ENCODE measurements at regions not wholly inside any gene's neighbourhood (a gene's known extent, or its start where the extent isn't known, plus 50 kb on each side); places are given as distances from the start of the nearest gene placed in this dataset.

DNA sequence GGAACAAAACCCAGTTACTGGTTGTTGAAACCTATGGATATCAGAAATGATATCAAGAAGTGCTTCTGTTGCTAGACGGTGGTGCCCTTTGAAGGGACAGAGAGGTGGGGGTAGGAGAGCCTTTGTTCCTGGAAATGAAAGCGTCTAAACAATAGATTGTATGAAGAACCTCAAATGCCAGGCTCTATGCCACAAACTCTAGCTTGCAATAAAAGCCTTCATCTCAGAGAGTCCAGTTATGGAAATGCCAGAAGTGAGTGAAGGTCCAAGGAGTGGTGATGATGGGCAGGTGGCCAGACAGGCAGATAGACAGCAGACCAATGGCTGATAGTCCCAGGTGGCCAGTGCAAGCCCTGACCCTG, 414.1 kb upstream of the PROX1 start:
- intact Hi-C loops (cut with micrococcal nuclease) = no loop called here
- H3K79me2 ChIP-seq (ENCODE audit: insufficient read depth, low read length) = no peaks in the 10 kb centered on the region
- no peak overlapping the region for H3K4me3 ChIP-seq (replicated peaks in 1 of 3; ENCODE audit: low read depth in 2 of 3, low read length in 3 of 3)
- Mint-ChIP-seq H3K4me1 (no peaks in the 10 kb centered on the region), H3K9me3 (peaks cover 0 to 8% (median 2%) of the 10 kb centered on the region in 7 donors), H3K27me3 (ENCODE audit: low read depth in 3 of 3) (peaks cover 0 to 3% (median 1%) of the 10 kb centered on the region in 3 donors), H3K27ac (no peak overlapping the region), H3K36me3 (no peaks in the 10 kb centered on the region), H3K4me3 (no peak overlapping the region)
- DNase-seq = no peak
- no peaks in the 10 kb centered on the region for H3K4me1 ChIP-seq (ENCODE audit: control insufficient read depth in 1 of 2, insufficient read depth in 2 of 2, low read length in 2 of 2)
- peaks cover 0 to 8% of the 10 kb centered on the region in 2 donors for H3K9me3 ChIP-seq (replicated peaks in 1 of 2; ENCODE audit: control insufficient read depth in 1 of 2, insufficient read depth in 1 of 2, low read length in 2 of 2)
- no peak for TF ChIP-seq CTCF (IDR thresholded peaks at IDR 0.05)
- H3K4me2 ChIP-seq (replicated peaks; ENCODE audit: extremely low read depth, low read length, poor library complexity, severe bottlenecking) = no peak overlapping the region
- no peaks in the 10 kb centered on the region for H4K20me1 ChIP-seq (ENCODE audit: insufficient read depth, low read length)
- H3K36me3 ChIP-seq (replicated peaks in 1 of 2; ENCODE audit: control insufficient read depth in 1 of 2, insufficient read depth in 2 of 2, low read length in 2 of 2) = no peaks in the 10 kb centered on the region
- WGBS (ENCODE audit: insufficient coverage) = 86% methylated on average over 1 of the region's 2 CpGs
- no peaks in the 10 kb centered on the region for H3K27me3 ChIP-seq (ENCODE audit: control insufficient read depth in 2 of 2, insufficient read depth in 2 of 2, low read length in 2 of 2)
- H2AFZ ChIP-seq (ENCODE audit: insufficient read depth, low read depth, low read length, poor library complexity, severe bottlenecking) = no peak overlapping the region
- no peak overlapping the region for H3K27ac ChIP-seq (ENCODE audit: low read depth in 1 of 2, low read length in 2 of 2)
- no peak overlapping the region for H3K9ac ChIP-seq (ENCODE audit: insufficient read depth, low read length, poor library complexity, severe bottlenecking)

DNA sequence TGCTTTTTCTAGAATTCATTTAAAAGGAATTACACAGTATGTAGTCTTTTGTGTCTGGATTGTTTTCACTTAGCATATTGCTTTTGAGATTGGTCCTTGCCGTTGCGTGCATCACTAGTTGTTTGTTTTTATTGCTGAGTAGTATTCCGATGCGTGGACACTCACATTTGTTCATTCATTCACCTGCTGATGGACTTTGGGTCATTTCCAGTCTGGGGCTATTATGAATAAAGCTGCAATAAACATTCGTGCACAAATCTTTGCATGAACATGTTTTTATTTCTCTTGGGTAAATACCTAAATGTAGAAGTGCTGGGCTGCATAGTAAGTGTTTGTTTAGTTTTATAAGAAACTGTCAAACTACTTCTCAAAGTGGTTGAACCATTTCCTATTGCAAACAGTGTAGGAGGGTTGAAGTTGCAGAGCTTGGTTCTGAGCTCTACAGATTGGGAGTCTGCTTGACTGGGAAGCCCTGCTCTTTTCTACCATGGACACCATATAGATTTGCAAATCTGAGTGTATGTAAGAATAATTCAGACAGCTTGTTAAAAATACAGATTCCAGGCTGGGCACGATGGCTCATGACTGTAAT, 404.7 kb upstream of the PROX1 start:
- WGBS (ENCODE audit: insufficient coverage) = 100% methylated on average over 3 of the region's 6 CpGs
- no peak overlapping the region for H3K9ac ChIP-seq (ENCODE audit: insufficient read depth, low read length, poor library complexity, severe bottlenecking)
- H3K4me1 Mint-ChIP-seq = no peaks in the 10 kb centered on the region
- no peak overlapping the region for H2AFZ ChIP-seq (ENCODE audit: insufficient read depth, low read depth, low read length, poor library complexity, severe bottlenecking)
- intact Hi-C loops (cut with micrococcal nuclease) = no loop called here
- no peak overlapping the region for H3K4me3 ChIP-seq (replicated peaks in 1 of 3; ENCODE audit: low read depth in 2 of 3, low read length in 3 of 3)
- peaks cover 0 to 2% (median 1%) of the 10 kb centered on the region in 3 donors for H3K27me3 Mint-ChIP-seq (ENCODE audit: low read depth in 3 of 3)
- no peak overlapping the region for H3K27ac ChIP-seq (ENCODE audit: low read depth in 1 of 2, low read length in 2 of 2)
- H3K4me3 Mint-ChIP-seq = no peak overlapping the region
- no peaks in the 10 kb centered on the region for H3K4me1 ChIP-seq (ENCODE audit: control insufficient read depth in 1 of 2, insufficient read depth in 2 of 2, low read length in 2 of 2)
- H3K9me3 ChIP-seq (replicated peaks in 1 of 2; ENCODE audit: control insufficient read depth in 1 of 2, insufficient read depth in 1 of 2, low read length in 2 of 2) = peaks cover 0 to 1% of the 10 kb centered on the region in 2 donors
- no peak for DNase-seq
- no peaks in the 10 kb centered on the region for H3K36me3 Mint-ChIP-seq
- H3K79me2 ChIP-seq (ENCODE audit: insufficient read depth, low read length) = no peaks in the 10 kb centered on the region
- no peaks in the 10 kb centered on the region for H4K20me1 ChIP-seq (ENCODE audit: insufficient read depth, low read length)
- no peak for TF ChIP-seq CTCF (IDR thresholded peaks at IDR 0.05)
- H3K9me3 Mint-ChIP-seq = peaks cover 0 to 10% (median 0%) of the 10 kb centered on the region in 7 donors
- H3K4me2 ChIP-seq (replicated peaks; ENCODE audit: extremely low read depth, low read length, poor library complexity, severe bottlenecking) = no peak overlapping the region
- no peaks in the 10 kb centered on the region for H3K27me3 ChIP-seq (ENCODE audit: control insufficient read depth in 2 of 2, insufficient read depth in 2 of 2, low read length in 2 of 2)
- H3K27ac Mint-ChIP-seq = no peak overlapping the region
- no peaks in the 10 kb centered on the region for H3K36me3 ChIP-seq (replicated peaks in 1 of 2; ENCODE audit: control insufficient read depth in 1 of 2, insufficient read depth in 2 of 2, low read length in 2 of 2)
